IMR-90 (cell line): ENCODE measurements at regions not wholly inside any gene's neighbourhood (a gene's known extent, or its start where the extent isn't known, plus 50 kb on each side); places are given as distances from the start of the nearest gene placed in this dataset.
A peak's percentile ranks its signal among the peaks of the same experiment; 100 is the strongest.

Experiments
- ATAC-seq: fragments of 200-7000 bp; cut with Tn5 transposase; 2 replicates; pipeline ENCODE4 v1.9.1; 2020; ENCODE audit warnings: low read depth, mild to moderate bottlenecking, moderate library complexity
- BruUV-seq: library from RNA; stranded (reverse); fragments of 400-500 nt; replicated peaks from 2 replicates; lab custom pipeline; 2021; lab: Mats Ljungman, UMichigan
- CTCF ChIA-PET: fragments of 300-600 bp; formaldehyde crosslinking; extraction: SDS; loops from one replicate; lab custom pipeline; 2021; ENCODE audit warnings: antibody characterized with exemption; lab: Yijun Ruan, JAX
- POLR2A ChIA-PET: fragments of 300-600 bp; sonication (Branson Sonifier 250); formaldehyde crosslinking; loops from one replicate; lab custom pipeline; 2022; ENCODE audit warnings: antibody characterized with exemption; ENCODE audit not compliant: unreplicated experiment; lab: Charles Lee
- DNase-seq: peaks from one replicate; pipeline ENCODE4 v3.0.0; 2013
- H2AFZ ChIP-seq: replicated peaks from 2 replicates; pipeline ENCODE3; 2013; ENCODE audit warnings: low read length, mild to moderate bottlenecking; ENCODE audit not compliant: poor library complexity
- H2AK5ac ChIP-seq: 2 replicates; pipeline ENCODE4 v1.6.1; 2013; ENCODE audit warnings: low read depth, low read length, inconsistent platforms
- H2AK9ac ChIP-seq: replicated peaks from 2 replicates; pipeline ENCODE3; 2013; ENCODE audit warnings: mild to moderate bottlenecking, low read depth, low read length, moderate library complexity; ENCODE audit not compliant: poor library complexity
- H2BK120ac ChIP-seq: 2 replicates; pipeline ENCODE4 v1.6.1; 2013; ENCODE audit warnings: low read depth, low read length, inconsistent platforms
- H2BK15ac ChIP-seq: 3 replicates; pipeline ENCODE4 v1.6.1; 2013; ENCODE audit warnings: low read depth, low read length, inconsistent platforms
- H2BK20ac ChIP-seq: 2 replicates; pipeline ENCODE4 v1.6.1; 2013; ENCODE audit warnings: low read depth, mild to moderate bottlenecking, inconsistent platforms, low read length, moderate library complexity
- H2BK5ac ChIP-seq: 2 replicates; pipeline ENCODE4 v1.6.1; 2013; ENCODE audit warnings: mild to moderate bottlenecking, low read depth, low read length, inconsistent platforms; ENCODE audit not compliant: poor library complexity, severe bottlenecking
- H3K14ac ChIP-seq: replicated peaks from 2 replicates; pipeline ENCODE4 v1.6.1; 2013; ENCODE audit warnings: low read depth, low read length, inconsistent platforms
- H3K18ac ChIP-seq: 2 replicates; pipeline ENCODE4 v1.6.1; 2013; ENCODE audit warnings: low read depth, low read length, control low read depth
- H3K23ac ChIP-seq: 2 replicates; pipeline ENCODE4 v1.6.1; 2013; ENCODE audit warnings: low read depth, low read length, inconsistent platforms
- H3K27ac ChIP-seq: 2 replicates; pipeline ENCODE4 v1.5.1; 2013; ENCODE audit warnings: mild to moderate bottlenecking, control low read depth, low read length; ENCODE audit not compliant: insufficient read depth
- H3K27me3 ChIP-seq: 2 replicates; pipeline ENCODE4 v1.6.1; 2013; ENCODE audit warnings: low read length; ENCODE audit not compliant: control insufficient read depth, insufficient read depth
- H3K36me3 ChIP-seq: 2 replicates; pipeline ENCODE4 v1.6.1; 2013; ENCODE audit warnings: low read length, mixed read lengths; ENCODE audit not compliant: control insufficient read depth, insufficient read depth
- H3K4ac ChIP-seq: 2 replicates; pipeline ENCODE4 v1.6.1; 2013; ENCODE audit warnings: low read depth, low read length, inconsistent platforms
- H3K4me1 ChIP-seq: 2 replicates; pipeline ENCODE4 v1.6.1; 2013; ENCODE audit warnings: low read length, mixed read lengths; ENCODE audit not compliant: control insufficient read depth, insufficient read depth
- H3K4me2 ChIP-seq: 2 replicates; pipeline ENCODE4 v1.6.1; 2013; ENCODE audit warnings: low read depth, mild to moderate bottlenecking, control low read depth, low read length, moderate library complexity
- H3K4me3 ChIP-seq: 2 replicates; pipeline ENCODE4 v1.5.1; 2013; ENCODE audit warnings: low read depth, mild to moderate bottlenecking, control low read depth, low read length, moderate library complexity; ENCODE audit not compliant: insufficient read depth
- H3K56ac ChIP-seq: 2 replicates; pipeline ENCODE4 v1.6.1; 2013; ENCODE audit warnings: low read length, inconsistent platforms; ENCODE audit not compliant: insufficient read depth; ENCODE audit errors: extremely low read depth
- H3K79me1 ChIP-seq, 2 experiments: 2 replicates each; pipeline ENCODE4 v1.6.1; 2013; ENCODE audit warnings: low read length in 2 of 2, inconsistent platforms in 1 of 2, low read depth in 1 of 2
- H3K9ac ChIP-seq: 2 replicates; pipeline ENCODE4 v1.6.1; 2013; ENCODE audit warnings: low read depth, low read length, control low read depth
- H3K9me1 ChIP-seq: 2 replicates; pipeline ENCODE4 v1.6.1; 2013; ENCODE audit warnings: low read length, inconsistent platforms; ENCODE audit not compliant: insufficient read depth
- H3K9me3 ChIP-seq: 2 replicates; pipeline ENCODE4 v1.6.1; 2013; ENCODE audit warnings: low read length; ENCODE audit not compliant: control insufficient read depth, insufficient read depth
- H4K20me1 ChIP-seq: 2 replicates; pipeline ENCODE4 v1.6.1; 2013; ENCODE audit warnings: low read length, inconsistent platforms; ENCODE audit not compliant: insufficient read depth
- H4K5ac ChIP-seq: 2 replicates; pipeline ENCODE4 v1.6.1; 2013; ENCODE audit warnings: mild to moderate bottlenecking, low read depth, low read length, control low read depth
- H4K8ac ChIP-seq, 2 experiments: 2 replicates each; pipeline ENCODE4 v1.6.1; 2013; ENCODE audit warnings: low read depth in 2 of 2, low read length in 2 of 2, control low read depth in 1 of 2, inconsistent platforms in 1 of 2
- H4K91ac ChIP-seq: 2 replicates; pipeline ENCODE4 v1.6.1; 2013; ENCODE audit warnings: low read depth, low read length, inconsistent platforms; ENCODE audit not compliant: insufficient read depth
- BHLHE40 ChIP-seq: fragments of 150-350 bp; IDR thresholded peaks from 2 replicates; pipeline ENCODE4 v1.6.1; 2016; ENCODE audit warnings: mild to moderate bottlenecking, low read depth, low read length
- MAFK ChIP-seq: IDR thresholded peaks from 2 replicates; pipeline ENCODE4 v1.6.1; 2012; ENCODE audit warnings: low read depth, low read length, improper control_type of control experiment
- MAZ ChIP-seq: IDR thresholded peaks from 2 replicates; pipeline ENCODE4 v1.6.1; 2012; ENCODE audit warnings: low read depth, mild to moderate bottlenecking, low read length, improper control_type of control experiment, moderate library complexity, borderline replicate concordance
- MXI1 ChIP-seq: IDR thresholded peaks from 2 replicates; pipeline ENCODE4 v1.6.1; 2012; ENCODE audit warnings: low read depth, mild to moderate bottlenecking, low read length, moderate library complexity, borderline replicate concordance
- NFE2L2 ChIP-seq: fragments of 150-350 bp; IDR thresholded peaks from 2 replicates; pipeline ENCODE4 v1.6.1; 2016; ENCODE audit warnings: low read depth, mild to moderate bottlenecking, low read length
- POLR2A ChIP-seq: IDR thresholded peaks from 2 replicates; pipeline ENCODE4 v1.6.1; 2012; ENCODE audit warnings: mild to moderate bottlenecking, low read depth, low read length
- RCOR1 ChIP-seq: IDR thresholded peaks from 2 replicates; pipeline ENCODE4 v1.6.1; 2012; ENCODE audit warnings: mild to moderate bottlenecking, low read length, improper control_type of control experiment; ENCODE audit not compliant: insufficient replicate concordance
- RFX5 ChIP-seq: IDR thresholded peaks from 2 replicates; pipeline ENCODE4 v1.8.0; 2012; ENCODE audit warnings: low read depth, mild to moderate bottlenecking, low read length, moderate library complexity
- SMC3 ChIP-seq: fragments of 150-350 bp; IDR thresholded peaks from 2 replicates; pipeline ENCODE4 v1.6.1; 2016; ENCODE audit warnings: low read depth, mild to moderate bottlenecking, antibody characterized with exemption, low read length, moderate library complexity
- USF2 ChIP-seq: fragments of 150-350 bp; IDR thresholded peaks from 2 replicates; pipeline ENCODE4 v1.6.1; 2017; ENCODE audit warnings: mild to moderate bottlenecking, antibody characterized with exemption, low read length, low read depth
- WGBS, 2 experiments: methylation state at CpG; one replicate each; pipeline versions ENCODE4 v1.1.5 to v1.1.7; 2013; ENCODE audit warnings: missing lambda C conversion rate in 2 of 2; ENCODE audit not compliant: insufficient read length in 1 of 2; ENCODE audit errors: extremely low coverage in 2 of 2; 5-methylcytosine and 5-hydroxymethylcytosine counted together
- dilution Hi-C: fragments of 300-500 bp; cut with HindIII; formaldehyde crosslinking; loops from one replicate; pipeline ENCODE4 v1.14.3; 2018; ENCODE audit warnings: low sequenced_read_pairs; ENCODE audit not compliant: unreplicated experiment
- in situ Hi-C: fragments of 300-500 bp; cut with MboI; formaldehyde crosslinking; loops from 3 replicates; pipeline ENCODE4 v1.14.3; 2019; ENCODE audit warnings: low sequenced_read_pairs, inconsistent platforms, mixed read lengths
- intact Hi-C: fragments of 100-400 bp; cut with micrococcal nuclease; formaldehyde crosslinking; loops from 2 replicates; pipeline ENCODE4 v1.10.0; 2022
- TF ChIP-seq, protein P1 (sequence below): fragments of 150-350 bp; IDR thresholded peaks from 2 replicates; pipeline ENCODE4 v1.6.1; 2016; ENCODE audit warnings: low read depth, mild to moderate bottlenecking, low read length, moderate library complexity, borderline replicate concordance
- TF ChIP-seq, protein P2 (sequence below): conservative IDR thresholded peaks from 2 replicates; pipeline ENCODE4 v1.5.1; 2012; ENCODE audit warnings: mild to moderate bottlenecking, low read depth, low read length, improper control_type of control experiment

DNA sequence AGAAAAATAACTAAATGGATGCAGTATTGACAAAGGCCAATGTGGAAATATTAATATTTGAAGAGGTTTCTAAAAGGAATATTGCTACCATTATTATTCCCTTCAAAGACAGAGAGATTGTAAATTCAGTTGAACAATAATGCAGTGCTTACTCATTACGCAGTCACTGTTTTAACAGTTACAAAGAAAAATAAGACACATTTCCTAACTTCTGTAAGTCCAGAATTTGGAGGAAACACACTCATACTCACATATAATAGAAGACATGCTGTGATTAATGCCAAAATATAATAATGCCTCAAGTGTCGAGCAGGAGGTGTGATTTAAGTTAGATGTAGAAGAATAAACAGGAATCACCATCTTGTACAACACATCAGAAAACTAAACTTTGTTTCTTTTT is 389.2 kb downstream of the FBXO15 start:
- dilution Hi-C loops (no loop called here), in situ Hi-C loops (no loop called here), intact Hi-C loops (no loop called here)
- Histone ChIP-seq H4K20me1 (no peaks in the 10 kb centered on the region), H2BK5ac (no peak overlapping the region), H3K14ac (no peak overlapping the region), H2BK15ac (peak overlapping the region; percentile 48; the same call in 1 of the 3 replicates), H3K27me3 (no peaks in the 10 kb centered on the region), H3K4me1 (peaks cover 2% of the 10 kb centered on the region; the same call in 1 of the 2 replicates), H3K9me1 (0 out of 2 replicates have a peak, but pooled peaks cover under 1% of the 10 kb centered on the region), H3K18ac (no peak overlapping the region; the same call in 1 of the 2 replicates), H2AK5ac (no peak overlapping the region), H2BK20ac (no peak overlapping the region), H3K4me3 (no peak overlapping the region), H4K8ac (no peak overlapping the region), H3K79me1 (no peaks in the 10 kb centered on the region), H2AK9ac (no peak overlapping the region), H3K9ac (no peak overlapping the region), H3K9me3 (no peaks in the 10 kb centered on the region), H3K36me3 (no peaks in the 10 kb centered on the region), H2BK120ac (no peak overlapping the region), H3K4me2 (no peak overlapping the region), H3K56ac (no peak overlapping the region), H4K91ac (no peak overlapping the region), H3K4ac (no peak overlapping the region), H2AFZ (no peak overlapping the region), H4K5ac (no peak overlapping the region), H3K23ac (no peak overlapping the region), H3K27ac (no peak overlapping the region)
- CTCF ChIA-PET = no interaction called here
- no CpG with 5 or more reads among the region's 2 CpGs for WGBS, 2 experiments
- BruUV-seq = no TSS peak
- peak; percentile 63 for DNase-seq
- POLR2A ChIA-PET = no interaction called here
- TF ChIP-seq BHLHE40 = no peak
- TF ChIP-seq RCOR1 = no peak
- TF ChIP-seq SMC3 = no peak
- no peak for TF ChIP-seq MXI1
- TF ChIP-seq, protein P1, sequence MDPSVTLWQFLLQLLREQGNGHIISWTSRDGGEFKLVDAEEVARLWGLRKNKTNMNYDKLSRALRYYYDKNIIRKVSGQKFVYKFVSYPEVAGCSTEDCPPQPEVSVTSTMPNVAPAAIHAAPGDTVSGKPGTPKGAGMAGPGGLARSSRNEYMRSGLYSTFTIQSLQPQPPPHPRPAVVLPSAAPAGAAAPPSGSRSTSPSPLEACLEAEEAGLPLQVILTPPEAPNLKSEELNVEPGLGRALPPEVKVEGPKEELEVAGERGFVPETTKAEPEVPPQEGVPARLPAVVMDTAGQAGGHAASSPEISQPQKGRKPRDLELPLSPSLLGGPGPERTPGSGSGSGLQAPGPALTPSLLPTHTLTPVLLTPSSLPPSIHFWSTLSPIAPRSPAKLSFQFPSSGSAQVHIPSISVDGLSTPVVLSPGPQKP = no peak
- TF ChIP-seq USF2 = no peak
- no peak for TF ChIP-seq NFE2L2
- TF ChIP-seq MAFK = no peak
- no peak for TF ChIP-seq RFX5
- TF ChIP-seq, protein P2, sequence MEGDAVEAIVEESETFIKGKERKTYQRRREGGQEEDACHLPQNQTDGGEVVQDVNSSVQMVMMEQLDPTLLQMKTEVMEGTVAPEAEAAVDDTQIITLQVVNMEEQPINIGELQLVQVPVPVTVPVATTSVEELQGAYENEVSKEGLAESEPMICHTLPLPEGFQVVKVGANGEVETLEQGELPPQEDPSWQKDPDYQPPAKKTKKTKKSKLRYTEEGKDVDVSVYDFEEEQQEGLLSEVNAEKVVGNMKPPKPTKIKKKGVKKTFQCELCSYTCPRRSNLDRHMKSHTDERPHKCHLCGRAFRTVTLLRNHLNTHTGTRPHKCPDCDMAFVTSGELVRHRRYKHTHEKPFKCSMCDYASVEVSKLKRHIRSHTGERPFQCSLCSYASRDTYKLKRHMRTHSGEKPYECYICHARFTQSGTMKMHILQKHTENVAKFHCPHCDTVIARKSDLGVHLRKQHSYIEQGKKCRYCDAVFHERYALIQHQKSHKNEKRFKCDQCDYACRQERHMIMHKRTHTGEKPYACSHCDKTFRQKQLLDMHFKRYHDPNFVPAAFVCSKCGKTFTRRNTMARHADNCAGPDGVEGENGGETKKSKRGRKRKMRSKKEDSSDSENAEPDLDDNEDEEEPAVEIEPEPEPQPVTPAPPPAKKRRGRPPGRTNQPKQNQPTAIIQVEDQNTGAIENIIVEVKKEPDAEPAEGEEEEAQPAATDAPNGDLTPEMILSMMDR = no peak
- no peak for TF ChIP-seq POLR2A
- TF ChIP-seq MAZ = no peak
- peak; percentile 48; the same call in 1 of the 2 replicates for ATAC-seq
